CD14-positive monocyte (primary cell): ENCODE measurements at regions not wholly inside any gene's neighbourhood (a gene's known extent, or its start where the extent isn't known, plus 50 kb on each side); places are given as distances from the start of the nearest gene placed in this dataset.

ENCODE experiments used
- DNase-seq, 3 donors: peaks; one replicate each; pipeline ENCODE4 v3.0.0-alpha.2; 2011 to 2022
- H2AFZ ChIP-seq: 2 replicates; pipeline ENCODE4 v1.6.0; 2012; ENCODE audit warnings: mild to moderate bottlenecking, low read depth, low read length, inconsistent platforms; ENCODE audit not compliant: insufficient read depth, poor library complexity, severe bottlenecking
- H3K27ac ChIP-seq, 2 donors: 1 replicate in 1 of 2; 2 replicates in 1 of 2; pipeline ENCODE4 v1.5.1; 2012 to 2013; ENCODE audit warnings: low read length in 2 of 2, control low read depth in 1 of 2, inconsistent platforms in 1 of 2, low read depth in 1 of 2, mild to moderate bottlenecking in 1 of 2
- H3K27me3 ChIP-seq, 2 donors: one replicate each; pipeline versions ENCODE4 v1.6.0 to v1.6.1; 2011 to 2013; ENCODE audit warnings: low read length in 2 of 2; ENCODE audit not compliant: control insufficient read depth in 2 of 2, insufficient read depth in 2 of 2
- H3K36me3 ChIP-seq, 2 donors: replicated peaks in 1 of 2; 1 replicate in 1 of 2; 2 replicates in 1 of 2; pipeline versions ENCODE4 v1.5.1 to v1.6.1; 2012 to 2013; ENCODE audit warnings: low read length in 2 of 2, control low read depth in 1 of 2, inconsistent platforms in 1 of 2, mild to moderate bottlenecking in 1 of 2; ENCODE audit not compliant: insufficient read depth in 2 of 2, control insufficient read depth in 1 of 2
- H3K4me1 ChIP-seq, 2 donors: 1 replicate in 1 of 2; 2 replicates in 1 of 2; pipeline versions ENCODE4 v1.5.1 to v1.6.1; 2012 to 2013; ENCODE audit warnings: low read length in 2 of 2, control low read depth in 1 of 2, inconsistent platforms in 1 of 2, mild to moderate bottlenecking in 1 of 2, moderate library complexity in 1 of 2; ENCODE audit not compliant: insufficient read depth in 2 of 2, control insufficient read depth in 1 of 2
- H3K4me2 ChIP-seq: replicated peaks from 2 replicates; pipeline ENCODE3; 2012; ENCODE audit warnings: low read length, moderate library complexity, mild to moderate bottlenecking; ENCODE audit not compliant: poor library complexity, severe bottlenecking; ENCODE audit errors: extremely low read depth
- H3K4me3 ChIP-seq, 3 experiments: fragments of 200-600 bp in 1 of 3; sonication (generic) in 1 of 3; replicated peaks in 1 of 3; 1 replicate in 2 of 3; 2 replicates in 1 of 3; pipeline ENCODE4 v1.5.1; 2011 to 2013; ENCODE audit warnings: low read length in 3 of 3, mild to moderate bottlenecking in 3 of 3, control low read depth in 2 of 3, low read depth in 2 of 3, inconsistent platforms in 1 of 3, moderate library complexity in 1 of 3
- H3K79me2 ChIP-seq: 2 replicates; pipeline ENCODE4 v1.6.0; 2012; ENCODE audit warnings: mild to moderate bottlenecking, control low read depth, inconsistent platforms, low read length, moderate library complexity; ENCODE audit not compliant: insufficient read depth
- H3K9ac ChIP-seq: 2 replicates; pipeline ENCODE4 v1.6.0; 2017; ENCODE audit warnings: low read length, mild to moderate bottlenecking; ENCODE audit not compliant: insufficient read depth, poor library complexity, severe bottlenecking
- H3K9me3 ChIP-seq, 2 donors: replicated peaks in 1 of 2; 1 replicate in 1 of 2; 2 replicates in 1 of 2; pipeline versions ENCODE4 v1.5.1 to v1.6.1; 2012 to 2013; ENCODE audit warnings: low read length in 2 of 2, control low read depth in 1 of 2; ENCODE audit not compliant: control insufficient read depth in 1 of 2, insufficient read depth in 1 of 2
- H4K20me1 ChIP-seq: 2 replicates; pipeline ENCODE4 v1.6.0; 2012; ENCODE audit warnings: mild to moderate bottlenecking, low read length, control low read depth, moderate library complexity; ENCODE audit not compliant: insufficient read depth
- H3K27ac Mint-ChIP-seq, 7 donors: one replicate each; pipeline ENCODE4 v1.8.0; 2020; ENCODE audit warnings: mild to moderate bottlenecking in 7 of 7, mixed read lengths in 7 of 7, moderate library complexity in 6 of 7, inconsistent platforms in 2 of 7
- H3K27me3 Mint-ChIP-seq, 3 donors: one replicate each; pipeline ENCODE4 v1.8.0; 2021 to 2022; ENCODE audit warnings: low read depth in 3 of 3, mild to moderate bottlenecking in 3 of 3, mixed read lengths in 3 of 3, moderate library complexity in 3 of 3, inconsistent platforms in 1 of 3
- H3K36me3 Mint-ChIP-seq, 2 donors: one replicate each; pipeline ENCODE4 v1.8.0; 2020; ENCODE audit warnings: mixed read lengths in 2 of 2, inconsistent platforms in 1 of 2, mild to moderate bottlenecking in 1 of 2
- H3K4me1 Mint-ChIP-seq: one replicate; pipeline ENCODE4 v1.8.0; 2020; ENCODE audit warnings: mild to moderate bottlenecking, mixed read lengths
- H3K4me3 Mint-ChIP-seq, 2 donors: one replicate each; pipeline ENCODE4 v1.8.0; 2020; ENCODE audit warnings: mild to moderate bottlenecking in 2 of 2, mixed read lengths in 2 of 2, moderate library complexity in 1 of 2
- H3K9me3 Mint-ChIP-seq, 7 donors: one replicate each; pipeline ENCODE4 v1.8.0; 2020 to 2022; ENCODE audit warnings: mixed read lengths in 7 of 7, mild to moderate bottlenecking in 6 of 7, moderate library complexity in 6 of 7, inconsistent platforms in 2 of 7
- WGBS: methylation state at CpG from one replicate; pipeline ENCODE4 v1.1.5; 2013; ENCODE audit warnings: missing lambda C conversion rate; ENCODE audit not compliant: insufficient coverage; 5-methylcytosine and 5-hydroxymethylcytosine counted together
- intact Hi-C, 2 donors: fragments of 100-400 bp; cut with micrococcal nuclease; formaldehyde crosslinking; loops; one replicate each; pipeline versions ENCODE4 v1.15.0 to v1.15.1; 2023
- TF ChIP-seq, protein P1 (sequence below): fragments of 200-600 bp; IDR thresholded peaks from one replicate; pipeline ENCODE4 v1.8.0; 2022; ENCODE audit warnings: antibody characterized with exemption, mild to moderate bottlenecking

DNA sequence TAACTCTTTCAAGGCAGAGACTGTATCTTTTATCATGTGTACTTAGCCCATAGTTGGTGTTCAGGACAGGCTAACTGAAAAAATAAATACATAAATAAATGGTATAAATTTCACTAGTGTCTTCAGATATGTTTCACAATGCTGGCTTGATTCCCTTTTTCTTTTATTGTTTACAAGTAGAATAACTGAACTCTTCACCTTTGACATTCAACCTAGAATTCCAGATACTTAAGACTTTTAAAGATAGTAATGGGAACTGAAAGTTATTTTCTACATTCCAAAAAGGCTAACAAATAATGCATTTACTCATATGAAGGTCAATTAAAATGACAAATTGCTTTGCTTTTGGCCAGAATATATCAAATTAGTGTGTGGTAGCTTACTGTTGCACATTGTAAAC lies 411.3 kb upstream of the TENM4 start:
- Histone ChIP-seq H3K4me1 (no peaks in the 10 kb centered on the region), H3K4me2 (no peak overlapping the region), H3K36me3 (no peaks in the 10 kb centered on the region), H3K79me2 (no peaks in the 10 kb centered on the region), H4K20me1 (no peaks in the 10 kb centered on the region), H3K4me3 (no peak overlapping the region), H3K9me3 (no peaks in the 10 kb centered on the region), H3K9ac (no peak overlapping the region), H3K27ac (no peak overlapping the region), H3K27me3 (no peaks in the 10 kb centered on the region), H2AFZ (no peak overlapping the region)
- H3K9me3 Mint-ChIP-seq = peaks cover 0 to 8% (median 0%) of the 10 kb centered on the region in 7 donors
- no peaks in the 10 kb centered on the region for H3K4me1 Mint-ChIP-seq
- peaks cover 0 to 1% (median 0%) of the 10 kb centered on the region in 3 donors for H3K27me3 Mint-ChIP-seq
- H3K27ac Mint-ChIP-seq = no peak overlapping the region
- H3K4me3 Mint-ChIP-seq = no peak overlapping the region
- H3K36me3 Mint-ChIP-seq = no peaks in the 10 kb centered on the region
- DNase-seq = no peak
- intact Hi-C loops = no loop called here
- TF ChIP-seq, protein P1, sequence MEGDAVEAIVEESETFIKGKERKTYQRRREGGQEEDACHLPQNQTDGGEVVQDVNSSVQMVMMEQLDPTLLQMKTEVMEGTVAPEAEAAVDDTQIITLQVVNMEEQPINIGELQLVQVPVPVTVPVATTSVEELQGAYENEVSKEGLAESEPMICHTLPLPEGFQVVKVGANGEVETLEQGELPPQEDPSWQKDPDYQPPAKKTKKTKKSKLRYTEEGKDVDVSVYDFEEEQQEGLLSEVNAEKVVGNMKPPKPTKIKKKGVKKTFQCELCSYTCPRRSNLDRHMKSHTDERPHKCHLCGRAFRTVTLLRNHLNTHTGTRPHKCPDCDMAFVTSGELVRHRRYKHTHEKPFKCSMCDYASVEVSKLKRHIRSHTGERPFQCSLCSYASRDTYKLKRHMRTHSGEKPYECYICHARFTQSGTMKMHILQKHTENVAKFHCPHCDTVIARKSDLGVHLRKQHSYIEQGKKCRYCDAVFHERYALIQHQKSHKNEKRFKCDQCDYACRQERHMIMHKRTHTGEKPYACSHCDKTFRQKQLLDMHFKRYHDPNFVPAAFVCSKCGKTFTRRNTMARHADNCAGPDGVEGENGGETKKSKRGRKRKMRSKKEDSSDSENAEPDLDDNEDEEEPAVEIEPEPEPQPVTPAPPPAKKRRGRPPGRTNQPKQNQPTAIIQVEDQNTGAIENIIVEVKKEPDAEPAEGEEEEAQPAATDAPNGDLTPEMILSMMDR = no peak

GRCh38 chr11:79845002-79845709 lies 404.3 kb upstream of the TENM4 start:
- H3K9me3 ChIP-seq = peaks cover 0 to 5% of the 10 kb centered on the region in 2 donors
- H3K27ac ChIP-seq = no peak overlapping the region
- H3K4me1 ChIP-seq = no peaks in the 10 kb centered on the region
- Mint-ChIP-seq H3K27me3 (no peaks in the 10 kb centered on the region), H3K4me1 (no peaks in the 10 kb centered on the region), H3K4me3 (no peak overlapping the region), H3K27ac (no peak overlapping the region), H3K9me3 (peaks cover 0 to 8% (median 2%) of the 10 kb centered on the region in 7 donors), H3K36me3 (no peaks in the 10 kb centered on the region)
- no peak overlapping the region for H3K4me2 ChIP-seq
- H2AFZ ChIP-seq = no peak overlapping the region
- H3K9ac ChIP-seq = no peak overlapping the region
- H3K27me3 ChIP-seq = no peaks in the 10 kb centered on the region
- H4K20me1 ChIP-seq = no peaks in the 10 kb centered on the region
- H3K79me2 ChIP-seq = no peaks in the 10 kb centered on the region
- no peak overlapping the region for H3K4me3 ChIP-seq
- DNase-seq = no peak
- intact Hi-C loops = no loop called here
- no peaks in the 10 kb centered on the region for H3K36me3 ChIP-seq
- no CpG with 5 or more reads among the region's 3 CpGs for WGBS
- TF ChIP-seq, protein P1 = no peak
